Vagina (tissue), 2 donors: ENCODE measurements at regions not wholly inside any gene's neighbourhood (a gene's known extent, or its start where the extent isn't known, plus 50 kb on each side); places are given as distances from the start of the nearest gene placed in this dataset.
"Not testable (repeated sequence)": the region's sequence is repeated elsewhere in the genome, so short reads cannot be mapped to it uniquely, and the experiment has no call there.

Experiments
- CTCF ChIP-seq, 3 experiments: fragments of 450-650 bp in 2 of 3; fragments of 200-600 bp in 1 of 3; sonication (generic) in 1 of 3; IDR thresholded peaks; one replicate each; pipeline ENCODE4 v1.5.1; 2017 to 2019; ENCODE audit warnings: antibody characterized with exemption in 3 of 3, mild to moderate bottlenecking in 2 of 3, moderate library complexity in 2 of 3
- POLR2A ChIP-seq, 2 donors: fragments of 450-650 bp; IDR thresholded peaks; one replicate each; pipeline ENCODE4 v1.6.1; 2017; ENCODE audit warnings: antibody characterized with exemption in 2 of 2, mild to moderate bottlenecking in 2 of 2, moderate library complexity in 2 of 2

- not testable (repeated sequence) for TF ChIP-seq CTCF, POLR2A (IDR thresholded peaks at IDR 0.05)
Observed at GRCh38 chr9:97222393-97222792, 85.1 kb upstream of the CCDC180 start.
